PC-9 (cell line): ENCODE measurements at regions not wholly inside any gene's neighbourhood (a gene's known extent, or its start where the extent isn't known, plus 50 kb on each side); places are given as distances from the start of the nearest gene placed in this dataset.

Experiments used
- BruUV-seq: library from RNA; stranded (reverse); fragments of 400-500 nt; replicated peaks from 2 replicates; lab custom pipeline; 2021; lab: Mats Ljungman, UMichigan
- CTCF ChIA-PET: fragments of 300-600 bp; sonication (Branson Sonifier 250); formaldehyde crosslinking; loops from one replicate; lab custom pipeline; 2022; ENCODE audit warnings: antibody characterized with exemption; lab: Charles Lee
- POLR2A ChIA-PET: fragments of 300-600 bp; sonication (Branson Sonifier 250); formaldehyde crosslinking; loops from one replicate; lab custom pipeline; 2022; ENCODE audit warnings: antibody characterized with exemption; ENCODE audit not compliant: unreplicated experiment; lab: Charles Lee
- DNase-seq, 2 experiments: peaks; one replicate each; pipeline versions ENCODE4 v3.0.0 to v3.0.0-alpha.2; 2015 to 2022; ENCODE audit warnings: mixed read lengths in 1 of 2
- H2AFZ ChIP-seq: fragments of 200-600 bp; sonication (generic); 2 replicates; pipeline ENCODE4 v1.8.1; 2017; ENCODE audit warnings: antibody characterized with exemption
- H3F3A ChIP-seq: fragments of 200-600 bp; sonication (generic); 2 replicates; pipeline ENCODE4 v1.8.1; 2017; ENCODE audit warnings: antibody characterized with exemption, mild to moderate bottlenecking, low read depth; ENCODE audit not compliant: insufficient read depth
- H3K27ac ChIP-seq: fragments of 200-600 bp; sonication (generic); 2 replicates; pipeline ENCODE4 v1.6.1; 2016; ENCODE audit warnings: mixed run types
- H3K27me3 ChIP-seq: fragments of 200-600 bp; sonication (generic); 2 replicates; pipeline ENCODE4 v1.6.1; 2016; ENCODE audit warnings: low read depth, mixed run types; ENCODE audit not compliant: insufficient read depth
- H3K36me3 ChIP-seq: fragments of 200-600 bp; sonication (generic); 2 replicates; pipeline ENCODE4 v1.6.1; 2016; ENCODE audit warnings: low read depth, mixed run types
- H3K4me1 ChIP-seq: fragments of 200-600 bp; sonication (generic); replicated peaks from 2 replicates; pipeline ENCODE4 v1.6.1; 2016; ENCODE audit warnings: mixed run types; ENCODE audit not compliant: insufficient read depth
- H3K4me2 ChIP-seq: fragments of 200-600 bp; sonication (generic); 2 replicates; pipeline ENCODE4 v1.6.1; 2017; ENCODE audit warnings: mixed run types
- H3K4me3 ChIP-seq: fragments of 200-600 bp; sonication (generic); 2 replicates; pipeline ENCODE4 v1.6.1; 2016; ENCODE audit warnings: mixed run types
- H3K79me2 ChIP-seq: fragments of 200-600 bp; sonication (generic); 2 replicates; pipeline ENCODE4 v1.6.1; 2017; ENCODE audit warnings: low read depth, mixed run types
- H3K9me2 ChIP-seq: fragments of 200-600 bp; sonication (generic); 2 replicates; pipeline ENCODE4 v1.8.1; 2017; ENCODE audit warnings: mild to moderate bottlenecking; ENCODE audit not compliant: insufficient read depth
- H3K9me3 ChIP-seq: fragments of 200-600 bp; sonication (generic); 2 replicates; pipeline ENCODE4 v1.8.1; 2016; ENCODE audit warnings: low read depth; ENCODE audit not compliant: insufficient read depth
- H4K20me1 ChIP-seq: fragments of 200-600 bp; sonication (generic); 2 replicates; pipeline ENCODE4 v1.8.1; 2017; ENCODE audit not compliant: insufficient read depth
- CTCF ChIP-seq: fragments of 200-600 bp; sonication (generic); conservative IDR thresholded peaks from 2 replicates; pipeline ENCODE4 v1.6.1; 2017; ENCODE audit warnings: mixed run types, antibody characterized with exemption, mild to moderate bottlenecking, moderate library complexity
- EZH2 ChIP-seq: fragments of 200-600 bp; sonication (generic); IDR thresholded peaks from 2 replicates; pipeline ENCODE4 v1.8.0; 2017; ENCODE audit warnings: antibody characterized with exemption, low read depth
- intact Hi-C: fragments of 100-400 bp; cut with micrococcal nuclease; formaldehyde crosslinking; loops from one replicate; pipeline ENCODE4 v1.10.0; 2022; ENCODE audit not compliant: unreplicated experiment

GRCh38 chr5:125036494-125036893 is 290.1 kb upstream of the ZNF608 start:
- Histone ChIP-seq H3K27ac (no peak overlapping the region), H3K9me2 (no peaks in the 10 kb centered on the region), H3K4me3 (no peak overlapping the region), H3K9me3 (no peaks in the 10 kb centered on the region), H4K20me1 (no peaks in the 10 kb centered on the region), H3K4me2 (no peak overlapping the region), H3F3A (no peaks in the 10 kb centered on the region), H3K4me1 (peaks cover 6% of the 10 kb centered on the region; the same call in 1 of the 2 replicates), H3K27me3 (no peaks in the 10 kb centered on the region), H3K79me2 (no peaks in the 10 kb centered on the region), H3K36me3 (no peaks in the 10 kb centered on the region), H2AFZ (no peak overlapping the region)
- ChIA-PET POLR2A (no interaction called here), CTCF (no interaction called here)
- TF ChIP-seq CTCF (no peak), EZH2 (no peak)
- no peak for DNase-seq
- intact Hi-C loops, result no loop called here
- no TSS peak for BruUV-seq

- intact Hi-C loops, result no loop called here
- POLR2A ChIA-PET, result no interaction called here
- Histone ChIP-seq H3K27ac (no peak overlapping the region), H3K27me3 (no peaks in the 10 kb centered on the region), H3K36me3 (no peaks in the 10 kb centered on the region), H3K9me2 (no peaks in the 10 kb centered on the region), H3K4me2 (no peak overlapping the region), H2AFZ (no peak overlapping the region), H3K4me3 (no peak overlapping the region), H4K20me1 (no peaks in the 10 kb centered on the region), H3K4me1 (peaks cover 5% of the 10 kb centered on the region; the same call in 1 of the 2 replicates), H3K9me3 (no peaks in the 10 kb centered on the region), H3F3A (no peaks in the 10 kb centered on the region), H3K79me2 (no peaks in the 10 kb centered on the region)
- DNase-seq, result no peak
- CTCF ChIA-PET, result no interaction called here
- no peak for TF ChIP-seq CTCF
- TF ChIP-seq EZH2, result no peak
- no TSS peak for BruUV-seq
Measured at GRCh38 chr5:125037020-125037419, 290.6 kb upstream of the ZNF608 start.

GRCh38 chr5:125037530-125037929 is 291.1 kb upstream of the ZNF608 start:
- CTCF ChIA-PET, result no interaction called here
- no peaks in the 10 kb centered on the region for H3K9me2 ChIP-seq

More at GRCh38 chr5:125037530-125037929, 291.1 kb upstream of the ZNF608 start:
- Histone ChIP-seq H3K4me3 (no peak overlapping the region), H3K4me2 (no peak overlapping the region), H3K27ac (no peak overlapping the region), H3K36me3 (no peaks in the 10 kb centered on the region), H3K79me2 (no peaks in the 10 kb centered on the region), H3K27me3 (no peaks in the 10 kb centered on the region), H3K4me1 (peaks cover under 1% of the 10 kb centered on the region; the same call in 1 of the 2 replicates), H3F3A (no peaks in the 10 kb centered on the region), H4K20me1 (no peaks in the 10 kb centered on the region), H2AFZ (no peak overlapping the region), H3K9me3 (no peaks in the 10 kb centered on the region)
- intact Hi-C loops, result no loop called here
- no peak for DNase-seq
- BruUV-seq, result no TSS peak
- TF ChIP-seq EZH2 (no peak), CTCF (no peak)
- POLR2A ChIA-PET, result no interaction called here
